NCI-H187 treated with DMSO at 0.1 percent for 48 hours (cell line): ENCODE measurements at regions not wholly inside any gene's neighbourhood (a gene's known extent, or its start where the extent isn't known, plus 50 kb on each side); places are given as distances from the start of the nearest gene placed in this dataset.

Experiments
- DNase-seq: peaks from one replicate; lab custom pipeline; 2025; lab: John Stamatoyannopoulos, UW

DNA sequence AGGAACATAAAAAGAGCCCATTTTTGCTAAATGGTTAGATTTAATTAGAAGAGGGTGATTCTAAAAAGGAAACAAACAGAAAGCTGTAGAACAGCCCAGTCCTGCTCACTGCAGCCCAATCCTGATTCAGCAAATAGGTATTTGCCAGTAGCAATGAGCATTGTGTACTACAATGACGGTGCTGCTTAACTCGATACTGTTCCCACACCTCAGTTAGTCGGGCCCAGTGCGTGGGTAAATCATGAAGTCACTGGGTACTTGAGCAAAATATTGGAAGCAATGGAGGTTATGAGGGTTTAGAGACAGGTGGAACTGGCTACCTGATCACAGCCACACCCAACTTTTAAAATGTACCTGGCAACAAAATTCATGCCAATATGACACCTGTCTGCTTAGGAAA lies 101.5 kb upstream of the ADGRL2 start:
- DNase-seq: no peak

DNA sequence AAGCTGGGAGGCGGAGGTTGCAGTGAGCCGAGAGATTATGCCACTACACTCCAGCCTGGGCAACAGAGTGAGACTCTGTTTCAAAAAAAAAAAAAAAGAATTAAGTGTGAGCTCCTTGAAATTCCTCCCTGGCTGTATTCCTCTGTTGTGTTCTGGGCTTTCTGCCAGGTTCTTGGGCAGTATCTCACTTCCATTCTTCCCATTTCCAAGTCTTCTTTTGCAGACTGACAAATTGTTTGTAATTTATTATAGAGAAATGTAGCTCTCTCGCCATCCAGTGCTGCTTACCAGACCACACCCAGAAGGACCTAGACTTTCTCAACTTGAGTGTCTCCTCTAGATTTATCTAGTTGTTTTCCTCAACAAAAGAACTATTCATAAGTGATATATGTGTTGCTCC lies 105.0 kb upstream of the ADGRL2 start:
- no peak for DNase-seq

GRCh38 chr1:81693316-81693715 lies 107.4 kb upstream of the ADGRL2 start:
- DNase-seq: no peak

- DNase-seq: no peak
These were observed 109.9 kb upstream of the ADGRL2 start for GRCh38 chr1:81690676-81691453.

DNA sequence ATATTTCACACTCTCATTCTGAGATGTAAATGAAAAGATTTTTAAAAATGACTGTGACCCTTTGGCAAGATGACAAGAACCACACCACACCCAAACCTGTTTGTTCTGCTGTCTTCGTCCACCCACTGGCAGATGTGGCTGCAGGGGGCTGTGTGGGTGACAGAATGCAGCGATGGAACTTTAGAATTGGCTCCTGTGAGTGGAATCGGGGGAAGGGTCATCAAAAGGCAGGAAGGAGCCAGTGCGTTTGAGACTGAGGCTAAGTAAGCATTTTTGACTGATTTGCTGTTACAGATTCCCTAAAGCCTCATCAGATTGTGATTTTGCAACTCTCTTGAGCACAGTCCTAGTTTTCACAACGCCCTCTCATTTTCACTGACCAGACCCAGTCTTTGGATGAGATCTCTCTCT lies 111.2 kb upstream of the ADGRL2 start:
- no peak for DNase-seq

- DNase-seq: no peak
These were observed 118.2 kb upstream of the ADGRL2 start for GRCh38 chr1:81682490-81682889.

DNA sequence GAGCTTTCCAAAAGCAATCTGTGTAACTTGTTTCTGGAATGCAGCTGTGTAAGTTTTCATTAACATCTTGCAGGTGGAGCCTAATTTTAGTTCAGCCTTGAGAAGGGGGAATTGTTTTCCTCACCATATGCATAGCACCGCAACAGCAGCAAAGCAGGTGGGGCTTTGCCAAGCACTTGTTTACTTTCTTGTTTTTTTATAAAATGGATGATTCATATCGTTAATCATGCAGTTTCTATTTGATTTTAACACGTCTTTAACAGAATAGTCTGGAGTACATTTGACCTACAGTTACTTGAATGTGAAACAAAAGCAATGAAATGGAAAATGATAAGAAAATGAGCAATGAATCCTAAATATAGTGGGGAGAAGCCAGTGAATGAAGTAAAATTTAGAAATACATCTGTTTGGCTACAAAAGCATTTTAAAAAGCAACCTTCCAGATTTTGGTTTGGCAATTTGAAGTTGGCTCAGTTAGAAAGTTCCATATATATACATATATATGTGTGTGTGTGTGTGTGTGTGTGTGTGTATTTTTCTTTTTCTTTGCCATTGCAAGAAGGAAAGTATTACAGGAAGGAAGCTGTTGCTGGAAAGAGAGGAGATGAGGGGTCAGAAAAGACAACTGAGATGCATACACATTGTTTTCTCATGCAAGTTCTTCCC lies 119.0 kb upstream of the ADGRL2 start:
- no peak for DNase-seq

DNA sequence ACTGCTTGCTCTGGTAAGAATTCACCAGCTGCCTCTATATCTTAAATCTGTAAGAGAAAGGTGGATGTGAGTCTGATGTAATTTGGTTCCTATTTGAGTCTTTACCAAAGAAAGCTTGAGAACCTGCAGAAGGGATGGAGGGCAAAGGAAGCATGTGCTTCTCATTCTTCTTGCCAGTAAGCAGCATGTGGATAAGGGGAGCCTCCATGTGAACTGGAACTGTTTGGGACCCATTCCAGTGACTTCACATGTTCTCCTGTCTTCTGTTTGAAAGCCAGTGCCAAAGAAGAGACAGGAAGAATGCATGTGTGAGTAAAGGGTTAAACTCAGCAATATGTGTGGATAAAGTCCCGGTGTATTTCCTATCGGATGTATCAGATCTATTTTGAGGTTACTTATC lies 119.6 kb upstream of the ADGRL2 start:
- DNase-seq: no peak

GRCh38 chr1:81679942-81680341 lies 120.8 kb upstream of the ADGRL2 start:
- no peak for DNase-seq

- no peak for DNase-seq
These were observed 122.0 kb upstream of the ADGRL2 start for GRCh38 chr1:81678779-81679178.

- no peak for DNase-seq
These were observed 128.0 kb upstream of the ADGRL2 start for GRCh38 chr1:81672766-81673165.

DNA sequence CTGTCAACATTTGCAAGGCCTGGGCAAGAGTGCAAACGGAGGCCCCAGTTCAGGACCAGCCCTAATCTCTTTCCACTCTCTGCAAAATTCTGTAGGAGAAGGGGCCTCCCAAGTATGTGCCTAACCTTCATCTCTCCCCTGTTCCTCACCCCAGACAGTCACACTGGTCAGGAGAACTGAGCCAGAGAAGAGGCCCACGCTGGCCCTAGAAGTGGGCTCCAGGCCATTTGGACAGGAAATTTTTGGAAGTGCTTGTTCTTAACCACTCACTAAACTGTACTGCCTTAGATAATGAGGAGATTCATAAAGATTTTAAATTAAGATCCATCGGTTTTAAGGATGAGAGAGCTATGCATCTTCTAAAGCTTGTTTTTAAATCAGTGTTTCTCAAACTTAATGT lies 129.7 kb upstream of the ADGRL2 start:
- no peak for DNase-seq

DNA sequence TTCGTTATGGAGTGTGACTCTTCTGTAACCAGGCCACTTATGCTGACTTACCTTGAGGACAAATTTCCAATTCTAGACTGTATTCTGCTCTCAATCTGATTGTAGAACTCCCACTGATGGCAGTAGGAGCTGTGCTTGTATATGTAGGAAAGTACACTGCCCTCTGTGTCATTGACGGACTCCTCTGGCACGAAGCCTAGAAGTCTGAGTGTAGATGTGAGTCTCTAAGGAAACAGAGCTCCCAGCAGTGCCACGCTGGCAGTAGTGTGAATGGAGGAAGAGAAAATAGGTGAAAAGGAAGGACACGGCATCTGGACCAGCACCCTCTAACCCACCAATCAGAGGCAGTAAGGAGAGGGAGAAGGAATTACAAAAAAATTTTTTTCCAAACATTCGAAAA lies 130.4 kb upstream of the ADGRL2 start:
- DNase-seq: no peak

- DNase-seq: no peak
These were observed 134.1 kb upstream of the ADGRL2 start for GRCh38 chr1:81666586-81666985.

DNA sequence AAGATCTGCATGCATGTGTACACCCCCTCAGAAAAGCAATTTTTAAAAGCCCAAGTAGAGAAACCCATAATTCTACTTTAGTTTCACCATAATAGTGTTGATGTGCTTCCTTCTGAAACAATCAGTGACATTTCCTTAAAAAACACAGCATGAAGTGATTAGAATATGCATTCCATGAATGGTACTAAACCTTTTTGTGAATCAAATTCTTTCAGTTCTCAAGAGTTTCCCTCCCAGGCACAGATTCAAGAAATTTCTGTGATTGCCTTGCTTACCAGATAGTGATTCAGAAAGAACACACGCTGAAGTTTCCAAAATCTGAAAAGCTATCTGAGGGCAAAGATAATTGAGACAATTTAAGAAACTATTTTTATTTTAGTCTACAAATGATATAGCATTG lies 136.4 kb upstream of the ADGRL2 start:
- DNase-seq: no peak

DNA sequence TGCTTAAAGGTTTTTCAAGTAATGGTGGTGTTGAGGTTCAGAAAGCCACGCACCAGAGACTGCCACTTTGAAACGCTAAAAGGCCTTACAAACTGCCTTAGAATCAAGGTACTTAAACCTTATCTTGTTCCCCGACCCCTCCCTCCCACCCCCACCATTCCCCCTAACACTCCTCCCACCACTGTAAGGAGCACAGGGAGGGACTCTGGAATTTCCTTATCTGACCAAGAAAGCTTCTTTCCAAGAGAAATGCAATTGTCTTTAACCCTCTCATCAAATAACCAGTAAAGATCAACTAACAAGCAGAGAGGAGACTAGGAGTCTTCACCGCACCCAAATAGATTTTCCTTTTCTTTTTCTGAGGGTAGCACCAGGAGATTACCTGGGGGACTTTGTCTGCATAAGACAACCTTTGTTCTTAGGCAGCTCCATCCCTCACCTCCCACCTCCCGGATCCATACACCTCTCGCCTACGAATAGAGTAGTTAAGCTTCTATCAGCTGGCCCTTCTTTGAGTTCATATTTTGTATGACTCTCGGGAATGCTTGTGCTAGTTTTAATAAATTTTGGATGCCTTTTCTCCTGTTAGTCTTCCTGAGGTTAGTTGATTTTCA lies 137.7 kb upstream of the ADGRL2 start:
- DNase-seq: no peak

GRCh38 chr1:81660286-81660685 lies 140.4 kb upstream of the ADGRL2 start:
- no peak for DNase-seq

- no peak for DNase-seq
These were observed 146.1 kb upstream of the ADGRL2 start for GRCh38 chr1:81654657-81655056.

DNA sequence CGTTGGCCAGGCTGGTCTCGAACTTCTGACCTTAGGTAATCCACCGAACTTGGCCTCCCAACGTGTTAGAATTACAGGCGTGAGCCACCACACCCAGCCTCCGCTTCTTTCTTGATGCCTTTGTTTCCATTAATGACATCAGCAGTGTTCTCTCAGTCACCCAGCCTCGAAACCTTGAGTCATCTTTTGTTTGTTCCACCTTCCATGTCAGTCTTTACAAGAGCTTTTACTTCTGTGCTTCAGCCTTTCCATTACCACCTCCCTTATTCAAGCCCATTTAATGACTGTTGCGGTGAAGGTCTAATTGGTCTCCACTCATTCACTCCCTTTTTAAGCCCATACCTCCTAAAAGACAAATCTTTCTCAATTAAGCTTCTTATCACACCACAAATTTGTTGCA lies 146.6 kb upstream of the ADGRL2 start:
- no peak for DNase-seq

DNA sequence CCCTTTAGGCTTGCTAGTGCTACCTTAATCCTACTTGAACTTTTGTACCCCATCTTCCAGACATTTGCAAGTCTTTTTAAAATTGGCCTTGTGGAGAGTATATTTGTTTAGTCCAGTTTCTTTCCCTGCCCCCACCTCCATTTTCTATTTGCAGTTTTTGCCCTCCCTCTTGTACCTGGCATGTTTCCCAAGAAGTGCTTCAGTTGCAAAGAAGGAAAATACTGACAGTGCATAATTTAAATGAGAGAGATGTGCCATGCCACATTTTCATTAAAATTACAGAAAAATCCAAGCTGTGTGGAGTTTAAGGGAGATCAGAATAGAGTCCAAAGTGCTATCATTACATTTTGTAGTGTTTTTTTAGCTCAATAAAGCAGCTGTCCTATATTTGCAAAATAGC lies 150.0 kb upstream of the ADGRL2 start:
- no peak for DNase-seq

GRCh38 chr1:81635816-81636215 lies 164.9 kb upstream of the ADGRL2 start:
- DNase-seq: no peak

GRCh38 chr1:81634294-81634693 lies 166.4 kb upstream of the ADGRL2 start:
- no peak for DNase-seq

GRCh38 chr1:81619156-81619555 lies 181.6 kb upstream of the ADGRL2 start:
- DNase-seq: no peak
